C4-2B (cell line): ENCODE measurements at regions not wholly inside any gene's neighbourhood (a gene's known extent, or its start where the extent isn't known, plus 50 kb on each side); places are given as distances from the start of the nearest gene placed in this dataset.

ENCODE experiments used
- ZFX ChIP-seq: fragments of 450-650 bp; IDR thresholded peaks from 2 replicates; pipeline ENCODE4 v1.6.1; 2017
- TF ChIP-seq, protein P1 (sequence below): fragments of 450-650 bp; conservative IDR thresholded peaks from 2 replicates; pipeline ENCODE4 v1.5.1; 2017; ENCODE audit warnings: mild to moderate bottlenecking

DNA sequence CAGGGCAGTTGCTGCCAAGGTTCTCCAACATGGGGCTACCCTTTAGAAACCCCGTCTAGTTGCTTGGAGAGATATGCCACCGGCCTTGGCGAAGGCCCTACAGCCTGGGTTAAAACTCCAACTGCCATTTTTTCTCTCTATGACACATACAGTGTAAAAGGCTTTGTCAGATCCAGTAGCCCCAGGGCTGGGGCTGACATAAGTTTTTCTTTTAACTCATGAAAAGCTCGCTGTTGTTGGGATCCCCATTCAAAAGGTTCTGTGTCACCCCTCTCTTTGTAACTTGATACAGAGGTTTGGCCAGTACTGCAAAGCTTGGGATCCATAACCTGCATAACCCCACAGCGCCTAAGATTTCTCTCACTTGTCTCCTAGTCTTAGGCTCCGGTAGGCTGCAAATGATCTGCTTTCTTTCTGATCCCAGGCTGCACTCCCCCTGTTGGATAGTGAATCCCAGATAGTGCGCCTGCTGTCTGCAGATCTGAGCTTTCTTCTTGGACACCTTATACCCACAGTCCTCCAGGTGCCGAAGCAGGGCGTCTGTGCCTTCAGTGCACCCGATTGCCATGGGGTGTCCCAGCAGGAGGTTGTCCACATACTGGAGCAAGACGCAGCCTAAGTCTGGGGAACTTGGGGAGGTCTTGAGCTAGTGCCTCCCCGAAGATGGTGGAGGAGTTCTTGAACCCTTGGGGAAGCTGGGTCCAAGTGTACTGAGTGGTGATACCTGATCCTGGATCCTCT, 406.2 kb downstream of the TGFB2 start:
- TF ChIP-seq, protein P1, sequence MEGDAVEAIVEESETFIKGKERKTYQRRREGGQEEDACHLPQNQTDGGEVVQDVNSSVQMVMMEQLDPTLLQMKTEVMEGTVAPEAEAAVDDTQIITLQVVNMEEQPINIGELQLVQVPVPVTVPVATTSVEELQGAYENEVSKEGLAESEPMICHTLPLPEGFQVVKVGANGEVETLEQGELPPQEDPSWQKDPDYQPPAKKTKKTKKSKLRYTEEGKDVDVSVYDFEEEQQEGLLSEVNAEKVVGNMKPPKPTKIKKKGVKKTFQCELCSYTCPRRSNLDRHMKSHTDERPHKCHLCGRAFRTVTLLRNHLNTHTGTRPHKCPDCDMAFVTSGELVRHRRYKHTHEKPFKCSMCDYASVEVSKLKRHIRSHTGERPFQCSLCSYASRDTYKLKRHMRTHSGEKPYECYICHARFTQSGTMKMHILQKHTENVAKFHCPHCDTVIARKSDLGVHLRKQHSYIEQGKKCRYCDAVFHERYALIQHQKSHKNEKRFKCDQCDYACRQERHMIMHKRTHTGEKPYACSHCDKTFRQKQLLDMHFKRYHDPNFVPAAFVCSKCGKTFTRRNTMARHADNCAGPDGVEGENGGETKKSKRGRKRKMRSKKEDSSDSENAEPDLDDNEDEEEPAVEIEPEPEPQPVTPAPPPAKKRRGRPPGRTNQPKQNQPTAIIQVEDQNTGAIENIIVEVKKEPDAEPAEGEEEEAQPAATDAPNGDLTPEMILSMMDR, result no peak
- TF ChIP-seq ZFX, result no peak
